ENCODE measurements at regions not wholly inside any gene's neighbourhood (a gene's known extent, or its start where the extent isn't known, plus 50 kb on each side); places are given as distances from the start of the nearest gene placed in this dataset.

DNA sequence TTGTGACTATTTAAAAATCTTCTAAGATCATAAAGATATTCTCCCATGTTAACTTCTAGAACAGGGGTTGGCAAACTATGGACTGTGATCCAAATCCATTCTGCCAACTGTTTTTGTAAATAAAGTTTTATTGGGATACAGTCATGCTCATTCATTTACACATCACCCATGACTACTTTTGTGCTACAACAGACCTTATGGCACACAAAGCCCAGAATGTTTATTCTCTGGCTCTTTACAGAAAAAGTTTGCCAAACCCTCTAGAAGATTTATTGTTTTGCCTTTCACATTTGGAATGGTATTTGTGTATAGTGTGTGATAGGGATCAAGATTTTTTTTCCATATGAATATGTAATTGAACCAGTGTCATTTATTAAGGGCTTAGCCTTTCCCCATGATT, 341.7 kb downstream of the CD83 start:
- no peak for TF ChIP-seq CTCF (IDR thresholded peaks at IDR 0.05)
- no peak for TF ChIP-seq EP300 (IDR thresholded peaks at IDR 0.05)

All from sigmoid colon (tissue), 4 donors.